SK-N-SH treated with all-trans-retinoic acid at 6 μM for 48 hours (cell line): ENCODE measurements at regions not wholly inside any gene's neighbourhood (a gene's known extent, or its start where the extent isn't known, plus 50 kb on each side); places are given as distances from the start of the nearest gene placed in this dataset.

ENCODE experiments used
- ATAC-seq: fragments of 200-7000 bp; cut with Tn5 transposase; 3 replicates; pipeline ENCODE4 v1.9.1; 2020; ENCODE audit warnings: mild to moderate bottlenecking, moderate library complexity
- ARNTL ChIP-seq: fragments of 450-650 bp; formaldehyde crosslinking; IDR thresholded peaks from 2 replicates; pipeline ENCODE4 v1.5.0; 2020; ENCODE audit warnings: low read depth, mild to moderate bottlenecking, moderate library complexity, borderline replicate concordance
- BACH2 ChIP-seq: fragments of 250-450 bp; sonication (Bioruptor Pico); IDR thresholded peaks from 2 replicates; pipeline ENCODE4 v1.9.0; 2021; ENCODE audit warnings: mild to moderate bottlenecking, borderline replicate concordance
- CREB5 ChIP-seq: fragments of 250-450 bp; sonication (Bioruptor Pico); IDR thresholded peaks from 2 replicates; pipeline ENCODE4 v1.5.1; 2020; ENCODE audit warnings: low read depth, mild to moderate bottlenecking, moderate library complexity
- CSDC2 ChIP-seq: fragments of 250-450 bp; sonication (Bioruptor Pico); IDR thresholded peaks from 2 replicates; pipeline ENCODE4 v1.5.0; 2020; ENCODE audit warnings: mild to moderate bottlenecking, moderate library complexity
- ESRRG ChIP-seq: fragments of 250-450 bp; sonication (Bioruptor Pico); IDR thresholded peaks from 2 replicates; pipeline ENCODE4 v1.6.1; 2021; ENCODE audit warnings: mild to moderate bottlenecking
- GLIS3 ChIP-seq: fragments of 250-450 bp; sonication (Bioruptor Pico); IDR thresholded peaks from 2 replicates; pipeline ENCODE4 v1.5.0; 2020; ENCODE audit warnings: mild to moderate bottlenecking, moderate library complexity
- ISL1 ChIP-seq: fragments of 250-450 bp; sonication (Bioruptor Pico); IDR thresholded peaks from 2 replicates; pipeline ENCODE4 v2.1.2; 2022; ENCODE audit warnings: mild to moderate bottlenecking, moderate library complexity
- OSR1 ChIP-seq: fragments of 250-450 bp; sonication (Bioruptor Pico); IDR thresholded peaks from 2 replicates; pipeline ENCODE4 v1.8.0; 2022; ENCODE audit warnings: moderate library complexity, mild to moderate bottlenecking, inconsistent platforms
- POU6F1 ChIP-seq: fragments of 250-450 bp; sonication (Bioruptor Pico); IDR thresholded peaks from 2 replicates; pipeline ENCODE4 v1.8.0; 2021; ENCODE audit warnings: low read depth, mild to moderate bottlenecking, moderate library complexity, borderline replicate concordance
- PPARA ChIP-seq: fragments of 250-450 bp; sonication (Bioruptor Pico); IDR thresholded peaks from 2 replicates; pipeline ENCODE4 v1.5.0; 2020; ENCODE audit warnings: mild to moderate bottlenecking, borderline replicate concordance
- RARB ChIP-seq: fragments of 250-450 bp; sonication (Bioruptor Pico); IDR thresholded peaks from 2 replicates; pipeline ENCODE4 v1.8.0; 2021; ENCODE audit warnings: mild to moderate bottlenecking, moderate library complexity
- SNAI2 ChIP-seq: fragments of 250-450 bp; sonication (Bioruptor Pico); IDR thresholded peaks from 2 replicates; pipeline ENCODE4 v1.5.0; 2020; ENCODE audit warnings: mild to moderate bottlenecking, moderate library complexity
- TCF4 ChIP-seq: fragments of 250-450 bp; sonication (Bioruptor Pico); IDR thresholded peaks from 2 replicates; pipeline ENCODE4 v1.8.0; 2021; ENCODE audit warnings: mild to moderate bottlenecking, moderate library complexity, borderline replicate concordance
- TOX ChIP-seq: fragments of 250-450 bp; sonication (Bioruptor Pico); IDR thresholded peaks from 2 replicates; pipeline ENCODE4 v1.8.0; 2021; ENCODE audit warnings: mild to moderate bottlenecking, moderate library complexity, borderline replicate concordance
- ZC3H10 ChIP-seq: fragments of 250-450 bp; sonication (Bioruptor Pico); IDR thresholded peaks from 2 replicates; pipeline ENCODE4 v1.5.1; 2021; ENCODE audit warnings: mild to moderate bottlenecking, moderate library complexity
- ZFP3 ChIP-seq: fragments of 250-450 bp; sonication (Bioruptor Pico); IDR thresholded peaks from 2 replicates; pipeline ENCODE4 v1.5.0; 2020; ENCODE audit warnings: mild to moderate bottlenecking, moderate library complexity
- ZNF565 ChIP-seq: fragments of 450-650 bp; formaldehyde crosslinking; conservative IDR thresholded peaks from 2 replicates; pipeline ENCODE4 v1.5.0; 2020; ENCODE audit warnings: low read depth, mild to moderate bottlenecking, moderate library complexity
- ZNF8 ChIP-seq: fragments of 450-650 bp; formaldehyde crosslinking; IDR thresholded peaks from 2 replicates; pipeline ENCODE4 v1.5.0; 2020; ENCODE audit warnings: mild to moderate bottlenecking, moderate library complexity
- TF ChIP-seq, protein P1 (sequence below): fragments of 250-450 bp; sonication (Bioruptor Pico); IDR thresholded peaks from 2 replicates; pipeline ENCODE4 v1.5.0; 2020; ENCODE audit warnings: mild to moderate bottlenecking, moderate library complexity
- TF ChIP-seq, protein P2 (sequence below): fragments of 250-450 bp; sonication (Bioruptor Pico); IDR thresholded peaks from 2 replicates; pipeline ENCODE4 v1.8.0; 2020; ENCODE audit warnings: mild to moderate bottlenecking, moderate library complexity, borderline replicate concordance

GRCh38 chr4:123866796-123867195 is 470.2 kb downstream of the SPRY1 start:
- ATAC-seq = no peak
- TF ChIP-seq ARNTL (CRISPR knock-in tag) (no peak), ISL1 (peak; percentile 71)

- TF ChIP-seq ZC3H10 = no peak
- peak; percentile 94 for TF ChIP-seq ZNF8
- TF ChIP-seq POU6F1 (CRISPR knock-in tag) = no peak
- ATAC-seq = no peak
Observed at GRCh38 chr4:123867910-123868587, 471.5 kb downstream of the SPRY1 start.

GRCh38 chr4:123869286-123870215 is 473.0 kb downstream of the SPRY1 start:
- ATAC-seq = no peak
- TF ChIP-seq RARB (CRISPR knock-in tag) = no peak

GRCh38 chr4:123870216-123870876 is 473.8 kb downstream of the SPRY1 start:
- no peak for ATAC-seq
- TF ChIP-seq ESRRG (no peak), ZNF8 (no peak), ZNF565 (CRISPR knock-in tag) (no peak), CREB5 (no peak), ZFP3 (no peak), BACH2 (no peak), PPARA (CRISPR knock-in tag) (no peak), TOX (no peak), POU6F1 (CRISPR knock-in tag) (no peak), GLIS3 (no peak), TCF4 (no peak), ISL1 (no peak), ARNTL (CRISPR knock-in tag) (no peak), RARB (CRISPR knock-in tag) (no peak), SNAI2 (CRISPR knock-in tag) (no peak), ZC3H10 (no peak), CSDC2 (no peak), OSR1 (CRISPR knock-in tag) (no peak)
- TF ChIP-seq, protein P1, sequence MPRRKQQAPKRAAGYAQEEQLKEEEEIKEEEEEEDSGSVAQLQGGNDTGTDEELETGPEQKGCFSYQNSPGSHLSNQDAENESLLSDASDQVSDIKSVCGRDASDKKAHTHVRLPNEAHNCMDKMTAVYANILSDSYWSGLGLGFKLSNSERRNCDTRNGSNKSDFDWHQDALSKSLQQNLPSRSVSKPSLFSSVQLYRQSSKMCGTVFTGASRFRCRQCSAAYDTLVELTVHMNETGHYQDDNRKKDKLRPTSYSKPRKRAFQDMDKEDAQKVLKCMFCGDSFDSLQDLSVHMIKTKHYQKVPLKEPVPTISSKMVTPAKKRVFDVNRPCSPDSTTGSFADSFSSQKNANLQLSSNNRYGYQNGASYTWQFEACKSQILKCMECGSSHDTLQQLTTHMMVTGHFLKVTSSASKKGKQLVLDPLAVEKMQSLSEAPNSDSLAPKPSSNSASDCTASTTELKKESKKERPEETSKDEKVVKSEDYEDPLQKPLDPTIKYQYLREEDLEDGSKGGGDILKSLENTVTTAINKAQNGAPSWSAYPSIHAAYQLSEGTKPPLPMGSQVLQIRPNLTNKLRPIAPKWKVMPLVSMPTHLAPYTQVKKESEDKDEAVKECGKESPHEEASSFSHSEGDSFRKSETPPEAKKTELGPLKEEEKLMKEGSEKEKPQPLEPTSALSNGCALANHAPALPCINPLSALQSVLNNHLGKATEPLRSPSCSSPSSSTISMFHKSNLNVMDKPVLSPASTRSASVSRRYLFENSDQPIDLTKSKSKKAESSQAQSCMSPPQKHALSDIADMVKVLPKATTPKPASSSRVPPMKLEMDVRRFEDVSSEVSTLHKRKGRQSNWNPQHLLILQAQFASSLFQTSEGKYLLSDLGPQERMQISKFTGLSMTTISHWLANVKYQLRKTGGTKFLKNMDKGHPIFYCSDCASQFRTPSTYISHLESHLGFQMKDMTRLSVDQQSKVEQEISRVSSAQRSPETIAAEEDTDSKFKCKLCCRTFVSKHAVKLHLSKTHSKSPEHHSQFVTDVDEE (CRISPR knock-in tag) = no peak
- TF ChIP-seq, protein P2, sequence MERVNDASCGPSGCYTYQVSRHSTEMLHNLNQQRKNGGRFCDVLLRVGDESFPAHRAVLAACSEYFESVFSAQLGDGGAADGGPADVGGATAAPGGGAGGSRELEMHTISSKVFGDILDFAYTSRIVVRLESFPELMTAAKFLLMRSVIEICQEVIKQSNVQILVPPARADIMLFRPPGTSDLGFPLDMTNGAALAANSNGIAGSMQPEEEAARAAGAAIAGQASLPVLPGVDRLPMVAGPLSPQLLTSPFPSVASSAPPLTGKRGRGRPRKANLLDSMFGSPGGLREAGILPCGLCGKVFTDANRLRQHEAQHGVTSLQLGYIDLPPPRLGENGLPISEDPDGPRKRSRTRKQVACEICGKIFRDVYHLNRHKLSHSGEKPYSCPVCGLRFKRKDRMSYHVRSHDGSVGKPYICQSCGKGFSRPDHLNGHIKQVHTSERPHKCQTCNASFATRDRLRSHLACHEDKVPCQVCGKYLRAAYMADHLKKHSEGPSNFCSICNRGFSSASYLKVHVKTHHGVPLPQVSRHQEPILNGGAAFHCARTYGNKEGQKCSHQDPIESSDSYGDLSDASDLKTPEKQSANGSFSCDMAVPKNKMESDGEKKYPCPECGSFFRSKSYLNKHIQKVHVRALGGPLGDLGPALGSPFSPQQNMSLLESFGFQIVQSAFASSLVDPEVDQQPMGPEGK (CRISPR knock-in tag) = no peak
